ENCODE measurements at regions not wholly inside any gene's neighbourhood (a gene's known extent, or its start where the extent isn't known, plus 50 kb on each side); places are given as distances from the start of the nearest gene placed in this dataset.
"Not testable (repeated sequence)": the region's sequence is repeated elsewhere in the genome, so short reads cannot be mapped to it uniquely, and the experiment has no call there.

- DNase-seq (ENCODE audit: low spot score); FAIRE-seq: not testable (repeated sequence)
Measured at GRCh38 chr12:94817201-94817600, 166.8 kb upstream of the TMCC3 start.

- not testable (repeated sequence) for FAIRE-seq; DNase-seq (ENCODE audit: low spot score)
Measured at GRCh38 chr12:94816746-94817145, 166.4 kb upstream of the TMCC3 start.

- DNase-seq (ENCODE audit: low spot score) (no peak), FAIRE-seq (no peak)
Measured at GRCh38 chr12:94815958-94816357, 165.6 kb upstream of the TMCC3 start.

GRCh38 chr12:94815450-94815849 lies 165.1 kb upstream of the TMCC3 start:
- DNase-seq (ENCODE audit: low spot score) (no peak), FAIRE-seq (no peak)

- FAIRE-seq: no peak
Measured at GRCh38 chr12:94813314-94813713, 163.0 kb upstream of the TMCC3 start.

GRCh38 chr12:94812345-94812744 lies 162.0 kb upstream of the TMCC3 start:
- FAIRE-seq: no peak
- no peak for DNase-seq (ENCODE audit: low spot score)

More at GRCh38 chr12:94813314-94813713, 163.0 kb upstream of the TMCC3 start:
- DNase-seq (ENCODE audit: low spot score): peak; percentile 30

GRCh38 chr12:94811611-94812010 lies 161.3 kb upstream of the TMCC3 start:
- DNase-seq (ENCODE audit: low spot score): no peak
- no peak for FAIRE-seq

GRCh38 chr12:94807951-94808350 lies 157.6 kb upstream of the TMCC3 start:
- no peak for DNase-seq (ENCODE audit: low spot score)
- FAIRE-seq: no peak

GRCh38 chr12:94806617-94807016 lies 156.3 kb upstream of the TMCC3 start:
- FAIRE-seq (no peak), DNase-seq (ENCODE audit: low spot score) (no peak)

- DNase-seq (ENCODE audit: low spot score) (peak; percentile 80), FAIRE-seq (peak; percentile 92)
Measured at GRCh38 chr12:94805749-94806529, 155.6 kb upstream of the TMCC3 start.

GRCh38 chr12:94803939-94804338 lies 153.6 kb upstream of the TMCC3 start:
- DNase-seq (ENCODE audit: low spot score) (no peak), FAIRE-seq (no peak)

GRCh38 chr12:94802796-94803195 lies 152.4 kb upstream of the TMCC3 start:
- no peak for DNase-seq (ENCODE audit: low spot score)
- FAIRE-seq: no peak

GRCh38 chr12:94801745-94802144 lies 151.4 kb upstream of the TMCC3 start:
- DNase-seq (ENCODE audit: low spot score) (no peak), FAIRE-seq (no peak)

GRCh38 chr12:94799136-94799535 lies 148.8 kb upstream of the TMCC3 start:
- DNase-seq (ENCODE audit: low spot score): no peak
- FAIRE-seq: no peak

GRCh38 chr12:94798113-94798512 lies 147.8 kb upstream of the TMCC3 start:
- DNase-seq (ENCODE audit: low spot score) (no peak), FAIRE-seq (no peak)

- DNase-seq (ENCODE audit: low spot score): peak; percentile 73
- peak; percentile 69 for FAIRE-seq
Measured at GRCh38 chr12:94795520-94795919, 145.2 kb upstream of the TMCC3 start.

- DNase-seq (ENCODE audit: low spot score) (no peak), FAIRE-seq (no peak)
Measured at GRCh38 chr12:94795044-94795443, 144.7 kb upstream of the TMCC3 start.

GRCh38 chr12:94793191-94793595 lies 142.8 kb upstream of the TMCC3 start:
- no peak for FAIRE-seq
- no peak for DNase-seq (ENCODE audit: low spot score)

GRCh38 chr12:94792693-94793092 lies 142.3 kb upstream of the TMCC3 start:
- DNase-seq (ENCODE audit: low spot score) (no peak), FAIRE-seq (no peak)

- no peak for FAIRE-seq
- no peak for DNase-seq (ENCODE audit: low spot score)
Measured at GRCh38 chr12:94791933-94792332, 141.6 kb upstream of the TMCC3 start.

GRCh38 chr12:94790825-94791224 lies 140.5 kb upstream of the TMCC3 start:
- no peak for FAIRE-seq
- DNase-seq (ENCODE audit: low spot score): no peak

GRCh38 chr12:94790370-94790769 lies 140.0 kb upstream of the TMCC3 start:
- no peak for DNase-seq (ENCODE audit: low spot score)
- FAIRE-seq: no peak

GRCh38 chr12:94789510-94790225 lies 139.3 kb upstream of the TMCC3 start:
- DNase-seq (ENCODE audit: low spot score): no peak
- no peak for FAIRE-seq

Data from RCC 7860 (cell line).